Effector CD8-positive, alpha-beta T cell (primary cell): ENCODE measurements at regions not wholly inside any gene's neighbourhood (a gene's known extent, or its start where the extent isn't known, plus 50 kb on each side); places are given as distances from the start of the nearest gene placed in this dataset.

Experiments used
- DNase-seq: peaks from one replicate; lab custom pipeline; 2025; lab: John Stamatoyannopoulos, UW

- no peak for DNase-seq
These were observed 50.0 kb downstream of the PITPNM2 start for GRCh38 chr12:123100882-123101281.

GRCh38 chr12:123100450-123100849, 50.4 kb downstream of the PITPNM2 start:
- no peak for DNase-seq

- no peak for DNase-seq
These were observed 51.2 kb downstream of the PITPNM2 start for GRCh38 chr12:123099560-123100192.

- DNase-seq: no peak
These were observed 52.1 kb downstream of the PITPNM2 start for GRCh38 chr12:123098780-123099179.

GRCh38 chr12:123097561-123098084, 53.3 kb downstream of the PITPNM2 start:
- no peak for DNase-seq

GRCh38 chr12:123096741-123097140, 54.1 kb downstream of the PITPNM2 start:
- DNase-seq: no peak

- no peak for DNase-seq
These were observed 54.7 kb downstream of the PITPNM2 start for GRCh38 chr12:123096182-123096581.

GRCh38 chr12:123095078-123095881, 55.6 kb downstream of the PITPNM2 start:
- DNase-seq: no peak

- no peak for DNase-seq
These were observed 56.4 kb downstream of the PITPNM2 start for GRCh38 chr12:123094349-123095077.

- DNase-seq: no peak
These were observed 58.0 kb downstream of the PITPNM2 start for GRCh38 chr12:123092866-123093265.

- DNase-seq: no peak
These were observed 59.4 kb downstream of the PITPNM2 start for GRCh38 chr12:123091230-123092150.

- DNase-seq: no peak
These were observed 61.1 kb downstream of the PITPNM2 start for GRCh38 chr12:123089631-123090353.

GRCh38 chr12:123089140-123089539, 61.8 kb downstream of the PITPNM2 start:
- DNase-seq: no peak

- DNase-seq: no peak
These were observed 65.0 kb downstream of the PITPNM2 start for GRCh38 chr12:123085730-123086487.

- no peak for DNase-seq
These were observed 65.8 kb downstream of the PITPNM2 start for GRCh38 chr12:123085066-123085465.

- no peak for DNase-seq
These were observed 67.0 kb downstream of the PITPNM2 start for GRCh38 chr12:123083661-123084571.

- DNase-seq: no peak
These were observed 70.3 kb downstream of the PITPNM2 start for GRCh38 chr12:123080634-123081033.

- no peak for DNase-seq
These were observed 72.2 kb downstream of the PITPNM2 start for GRCh38 chr12:123078531-123079155.

GRCh38 chr12:123078120-123078465, 72.8 kb downstream of the PITPNM2 start:
- DNase-seq: no peak
